Right renal cortex interstitium (tissue), 3 donors: ENCODE measurements at regions not wholly inside any gene's neighbourhood (a gene's known extent, or its start where the extent isn't known, plus 50 kb on each side); places are given as distances from the start of the nearest gene placed in this dataset.

Source experiments
- DNase-seq, 3 donors: peaks; one replicate each; pipeline ENCODE4 v3.0.0-alpha.2; 2013; ENCODE audit warnings: low read depth in 3 of 3, low spot score in 2 of 3

GRCh38 chr12:41936333-41936732 is 208.3 kb downstream of the GXYLT1 start:
- DNase-seq = no peak

GRCh38 chr12:41935911-41936310 is 208.8 kb downstream of the GXYLT1 start:
- no peak for DNase-seq

GRCh38 chr12:41932470-41932991 is 212.1 kb downstream of the GXYLT1 start:
- DNase-seq = peak in 2 of 3 donors; percentile 44 to 45

GRCh38 chr12:41930866-41931437 is 213.7 kb downstream of the GXYLT1 start:
- DNase-seq = no peak

GRCh38 chr12:41924111-41924510 is 220.6 kb downstream of the GXYLT1 start:
- no peak for DNase-seq

GRCh38 chr12:41923351-41923750 is 221.3 kb downstream of the GXYLT1 start:
- DNase-seq = no peak

GRCh38 chr12:41920355-41920754 is 224.3 kb downstream of the GXYLT1 start:
- no peak for DNase-seq

GRCh38 chr12:41919526-41920261 is 225.0 kb downstream of the GXYLT1 start:
- DNase-seq = no peak

GRCh38 chr12:41919048-41919447 is 225.6 kb downstream of the GXYLT1 start:
- DNase-seq = no peak

- DNase-seq = no peak
These were observed 226.7 kb downstream of the GXYLT1 start for GRCh38 chr12:41917938-41918341.

- DNase-seq = no peak
These were observed 227.5 kb downstream of the GXYLT1 start for GRCh38 chr12:41917181-41917580.

GRCh38 chr12:41910578-41911320 is 233.9 kb downstream of the GXYLT1 start:
- no peak for DNase-seq

GRCh38 chr12:41908206-41908605 is 236.5 kb downstream of the GXYLT1 start:
- no peak for DNase-seq

GRCh38 chr12:41907550-41907949 is 237.1 kb downstream of the GXYLT1 start:
- no peak for DNase-seq

- DNase-seq = no peak
These were observed 237.7 kb downstream of the GXYLT1 start for GRCh38 chr12:41907021-41907420.

GRCh38 chr12:41905759-41906297 is 238.8 kb downstream of the GXYLT1 start:
- DNase-seq = no peak

GRCh38 chr12:41905073-41905758 is 239.5 kb downstream of the GXYLT1 start:
- no peak for DNase-seq

GRCh38 chr12:41904041-41904440 is 240.6 kb downstream of the GXYLT1 start:
- DNase-seq = no peak

- no peak for DNase-seq
These were observed 241.5 kb downstream of the GXYLT1 start for GRCh38 chr12:41903014-41903708.

GRCh38 chr12:41899577-41899976 is 245.1 kb downstream of the GXYLT1 start:
- DNase-seq = no peak
